GM18867 (cell line): ENCODE measurements at regions not wholly inside any gene's neighbourhood (a gene's known extent, or its start where the extent isn't known, plus 50 kb on each side); places are given as distances from the start of the nearest gene placed in this dataset.
A peak's percentile ranks its signal among the peaks of the same experiment; 100 is the strongest.

Experiments
- ATAC-seq: cut with Tn5 transposase; IDR thresholded peaks from one replicate; pipeline ENCODE4 v1.9.1; 2021; ENCODE audit warnings: mild to moderate bottlenecking, moderate library complexity; ENCODE audit not compliant: unreplicated experiment

- ATAC-seq = no peak
These were observed 54.0 kb upstream of the PRPS1L1 start for GRCh38 chr7:18081617-18082016.

DNA sequence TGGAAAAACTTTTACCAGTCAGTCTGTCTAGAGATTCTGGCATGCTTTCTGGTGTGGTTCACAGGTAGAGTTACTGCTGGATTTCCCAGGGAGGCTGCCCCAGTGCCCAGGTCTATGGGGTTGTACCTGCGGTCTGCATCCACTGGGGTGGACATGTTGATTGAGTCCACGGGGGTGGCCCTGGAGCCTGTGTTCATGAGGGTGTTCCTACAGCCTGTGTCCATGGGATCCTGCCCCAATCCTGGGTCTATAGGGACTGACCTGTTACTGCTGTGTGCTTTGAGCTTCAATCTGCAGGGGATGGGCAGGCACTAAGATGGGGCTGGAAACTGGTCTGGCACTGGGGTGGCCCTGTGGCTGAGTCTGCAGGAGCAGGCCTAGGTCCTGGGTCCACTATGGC is 54.5 kb upstream of the PRPS1L1 start:
- no peak for ATAC-seq

DNA sequence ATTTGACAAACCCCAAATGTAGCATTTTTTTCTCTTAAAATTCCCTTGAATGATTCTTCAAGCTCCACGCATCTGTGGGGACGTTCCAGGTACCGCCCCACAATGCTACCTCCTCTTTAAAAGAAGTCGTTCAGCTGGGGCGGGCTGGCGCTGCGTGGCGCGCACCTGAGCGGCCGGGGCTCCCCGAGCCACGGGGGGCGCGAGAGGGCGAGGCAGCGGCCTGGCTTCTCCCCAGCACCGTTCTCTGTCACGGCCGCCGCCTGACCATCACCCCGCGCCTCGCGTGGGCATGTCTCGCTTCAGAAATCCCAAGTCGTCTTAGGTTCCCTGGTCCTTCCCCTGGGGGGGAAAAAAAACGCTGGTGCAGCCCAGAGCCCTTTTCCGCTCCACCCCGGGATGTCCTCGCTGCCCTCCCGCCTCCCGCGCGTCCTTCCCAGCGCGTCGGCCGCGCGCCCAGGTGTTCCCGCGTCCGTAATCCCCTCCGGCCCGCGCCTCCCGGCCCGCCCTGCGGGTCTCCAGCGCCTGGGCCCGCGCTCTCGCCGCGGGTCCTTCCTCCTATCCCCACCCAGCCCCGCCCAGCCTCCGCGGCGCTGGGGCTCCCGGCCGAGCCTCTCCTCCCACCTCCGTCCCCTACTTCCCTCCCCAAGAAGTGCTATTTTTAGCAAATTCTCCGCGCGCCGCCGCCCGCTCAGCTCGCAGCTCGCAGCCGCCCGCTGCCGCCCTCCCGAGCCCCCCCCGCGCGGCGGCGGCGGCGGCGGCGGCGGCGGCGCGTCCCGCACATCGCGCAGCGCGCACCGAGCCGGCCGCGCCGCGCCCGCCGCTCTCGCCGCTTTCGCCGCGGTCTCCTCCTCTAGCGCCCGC is 58.7 kb upstream of the PRPS1L1 start:
- peak; percentile 44 for ATAC-seq

DNA sequence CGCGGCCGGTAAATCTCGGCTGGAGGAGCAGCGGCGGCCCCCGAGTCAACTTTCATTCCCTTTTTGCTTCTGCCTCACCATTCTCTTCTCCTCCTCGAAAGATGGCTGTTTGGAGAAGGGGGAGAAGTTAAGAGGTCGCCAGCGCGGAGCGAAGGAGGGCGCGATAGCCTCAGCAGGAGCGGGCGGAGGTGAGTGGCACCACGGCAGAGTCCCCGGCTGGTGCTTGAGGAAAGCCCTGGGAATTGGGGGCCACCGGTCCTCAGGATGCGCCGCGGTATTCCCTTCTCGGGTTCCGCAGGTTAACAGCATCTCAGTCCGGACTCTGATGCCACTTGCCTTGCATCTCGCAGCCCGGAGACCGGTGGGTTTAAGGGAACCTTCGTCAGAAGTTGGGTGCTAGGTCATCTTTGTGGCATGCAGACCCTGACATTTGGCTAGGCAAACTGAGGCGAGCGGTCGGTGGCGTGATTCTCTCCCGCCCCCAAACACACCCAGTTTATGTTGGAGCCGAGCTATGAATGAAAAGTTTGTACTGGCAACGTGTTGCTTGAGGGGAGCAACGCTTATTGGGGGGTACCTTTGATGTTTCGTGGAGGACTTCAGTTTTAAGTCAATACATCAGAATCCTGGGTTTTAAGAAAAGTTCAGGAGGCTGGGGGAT is 59.5 kb upstream of the PRPS1L1 start:
- ATAC-seq = no peak

- ATAC-seq = no peak
These were observed 60.0 kb upstream of the PRPS1L1 start for GRCh38 chr7:18087687-18088078.

GRCh38 chr7:18096087-18096486 is 68.4 kb upstream of the PRPS1L1 start:
- ATAC-seq = no peak

- no peak for ATAC-seq
These were observed 74.9 kb upstream of the PRPS1L1 start for GRCh38 chr7:18102576-18102975.

DNA sequence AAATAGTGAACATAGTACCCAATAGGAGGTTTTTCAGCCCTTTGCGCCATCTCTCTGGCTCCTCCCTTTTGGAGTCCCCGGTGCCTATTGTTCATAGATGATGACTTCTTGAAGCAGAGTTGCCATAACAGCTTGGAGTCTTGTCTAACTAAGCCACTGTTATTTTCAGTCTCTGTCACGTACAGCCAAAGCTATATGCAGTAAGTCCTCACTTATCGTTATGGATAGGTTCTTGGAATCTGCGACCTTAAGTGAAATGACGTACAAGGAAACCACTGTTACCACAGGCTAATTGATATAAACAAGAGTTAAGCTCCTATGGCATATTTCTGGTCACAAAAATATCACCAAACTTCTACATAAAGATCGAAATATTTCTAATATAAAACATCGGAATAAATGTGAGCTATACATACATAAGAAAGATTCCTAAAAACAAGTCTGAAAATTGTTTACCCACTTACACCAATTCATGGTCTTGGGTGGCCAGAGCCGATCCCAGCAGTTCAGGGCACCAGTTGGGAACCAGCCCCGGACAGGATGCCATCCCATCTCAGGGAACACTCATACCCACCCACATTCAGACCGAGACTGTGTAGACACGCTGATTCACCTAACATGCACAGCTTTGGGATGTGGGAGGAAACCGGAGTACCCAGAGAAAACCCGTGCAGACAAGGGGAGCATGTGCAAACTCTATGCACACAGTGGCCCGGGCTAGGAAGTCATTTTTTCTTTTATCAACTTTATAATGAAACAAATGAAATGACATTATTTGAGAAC is 76.0 kb upstream of the PRPS1L1 start:
- ATAC-seq = no peak

GRCh38 chr7:18109762-18110161 is 82.1 kb upstream of the PRPS1L1 start:
- ATAC-seq = no peak

DNA sequence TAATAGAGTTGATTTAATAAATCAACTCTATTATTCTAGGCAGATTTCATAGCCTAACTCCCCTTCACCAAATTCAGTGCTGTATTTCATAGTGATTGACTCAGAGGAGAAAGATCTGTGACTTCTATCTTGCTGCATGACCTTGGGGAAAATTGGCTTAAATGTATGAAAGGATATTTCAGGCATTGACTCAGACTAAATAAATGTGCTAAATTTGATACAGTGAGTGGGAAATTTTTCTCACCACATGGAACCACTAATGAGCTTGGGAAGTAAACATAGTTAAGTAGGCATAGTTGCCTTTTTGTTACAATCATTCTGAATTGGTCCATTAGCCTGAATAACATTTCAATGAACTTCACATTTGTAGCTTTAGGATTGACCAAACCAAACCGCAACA is 89.0 kb upstream of the PRPS1L1 start:
- no peak for ATAC-seq

- no peak for ATAC-seq
These were observed 89.8 kb upstream of the PRPS1L1 start for GRCh38 chr7:18117482-18117881.

DNA sequence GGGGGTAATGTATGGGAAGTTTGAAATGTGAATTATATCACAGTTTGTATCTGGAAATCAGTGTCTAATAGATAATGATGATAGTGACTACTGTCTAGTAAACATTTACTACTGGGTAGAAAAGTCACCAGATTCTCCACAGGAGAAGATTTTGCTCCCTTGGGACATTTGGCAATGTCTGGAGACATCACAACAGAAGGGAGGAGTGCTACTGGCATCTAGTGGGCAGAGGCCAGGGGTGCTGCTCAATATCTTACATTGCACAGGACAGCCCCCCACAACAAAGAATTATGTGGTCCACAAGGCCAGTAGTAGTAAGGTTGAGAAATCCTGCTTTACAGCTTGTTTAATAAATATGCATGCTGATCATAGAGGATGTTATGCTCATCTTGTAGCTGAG is 92.3 kb upstream of the PRPS1L1 start:
- no peak for ATAC-seq

GRCh38 chr7:18123508-18124239 is 96.0 kb upstream of the PRPS1L1 start:
- ATAC-seq = no peak

GRCh38 chr7:18125476-18125875 is 97.8 kb upstream of the PRPS1L1 start:
- no peak for ATAC-seq

DNA sequence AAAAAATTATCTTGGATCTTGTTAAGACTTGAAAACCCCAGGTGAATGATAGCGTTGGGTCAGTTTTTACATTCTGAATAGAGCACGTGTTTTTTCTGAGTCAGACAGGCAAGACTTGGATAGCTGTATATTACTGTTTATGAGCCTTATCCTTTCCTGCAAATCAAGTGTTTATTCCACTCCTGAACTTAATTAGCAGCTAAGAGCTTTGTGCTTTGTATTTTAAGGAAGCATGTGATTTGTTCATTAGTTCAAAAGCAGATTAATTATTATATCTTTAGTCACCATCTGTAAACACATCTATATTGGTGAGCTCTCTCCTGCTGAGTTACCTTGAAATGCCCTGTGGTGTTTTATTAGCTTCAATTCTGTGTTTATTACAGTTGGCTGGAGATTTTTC is 98.6 kb upstream of the PRPS1L1 start:
- ATAC-seq = no peak

- ATAC-seq = no peak
These were observed 101.2 kb upstream of the PRPS1L1 start for GRCh38 chr7:18128846-18129245.

- ATAC-seq = no peak
These were observed 105.2 kb upstream of the PRPS1L1 start for GRCh38 chr7:18132811-18133210.

GRCh38 chr7:18133921-18134320 is 106.3 kb upstream of the PRPS1L1 start:
- ATAC-seq = no peak

GRCh38 chr7:18140943-18141342 is 113.3 kb upstream of the PRPS1L1 start:
- ATAC-seq = no peak

DNA sequence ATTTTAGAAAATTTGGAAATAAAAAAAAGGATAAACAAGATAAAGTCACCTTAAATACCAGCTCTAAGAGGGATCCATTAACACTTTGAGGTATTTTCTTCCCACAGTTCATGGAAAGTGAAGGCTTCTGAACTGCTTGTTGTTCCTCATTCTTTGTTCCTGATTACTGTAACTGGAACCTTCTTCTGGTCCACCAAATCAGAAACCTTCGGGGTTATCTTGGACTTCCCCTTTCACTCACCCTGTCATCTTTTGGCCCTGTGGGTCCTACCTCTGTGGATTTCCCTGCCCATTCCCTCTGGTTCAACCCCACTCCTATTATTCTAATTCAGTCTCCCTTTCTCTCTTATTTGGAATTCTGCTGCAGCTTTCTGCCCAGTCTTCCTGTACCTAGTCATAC is 116.5 kb upstream of the PRPS1L1 start:
- ATAC-seq = no peak

DNA sequence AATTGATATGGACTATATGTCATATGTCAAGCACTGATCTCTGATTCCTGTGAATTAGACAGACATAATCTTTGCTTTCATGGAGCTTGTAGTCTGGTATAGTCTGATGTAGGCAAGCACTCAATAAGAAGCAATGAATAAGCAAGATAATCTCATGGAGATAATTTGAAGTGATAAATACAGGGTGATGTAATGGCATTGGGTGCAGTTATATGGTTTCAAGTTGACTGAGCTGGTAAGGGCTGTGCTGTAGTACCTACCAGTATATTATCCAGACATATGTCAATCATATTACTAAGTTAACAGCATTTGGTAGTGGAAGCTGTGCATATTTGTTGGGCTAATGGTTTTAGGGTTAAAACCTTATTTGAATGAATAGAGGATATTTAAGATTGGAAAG is 117.5 kb upstream of the PRPS1L1 start:
- no peak for ATAC-seq
